Ectodermal cell (in vitro differentiated cells): ENCODE measurements at regions not wholly inside any gene's neighbourhood (a gene's known extent, or its start where the extent isn't known, plus 50 kb on each side); places are given as distances from the start of the nearest gene placed in this dataset.

Experiments
- H3K27ac ChIP-seq: 2 replicates; pipeline ENCODE4 v1.7.0; 2013; ENCODE audit warnings: mild to moderate bottlenecking, low read depth, low read length; ENCODE audit not compliant: insufficient read depth, poor library complexity, severe bottlenecking
- H3K27me3 ChIP-seq: 2 replicates; pipeline ENCODE4 v1.7.0; 2013; ENCODE audit warnings: mild to moderate bottlenecking, low read length; ENCODE audit not compliant: insufficient read depth, control insufficient read depth, poor library complexity, severe bottlenecking
- H3K36me3 ChIP-seq: one replicate; pipeline ENCODE4 v1.7.0; 2013; ENCODE audit warnings: low read length; ENCODE audit not compliant: control insufficient read depth, insufficient read depth
- H3K4me1 ChIP-seq: one replicate; pipeline ENCODE4 v1.7.0; 2013; ENCODE audit warnings: low read length; ENCODE audit not compliant: control insufficient read depth, insufficient read depth
- H3K4me3 ChIP-seq: 2 replicates; pipeline ENCODE4 v1.7.0; 2013; ENCODE audit warnings: low read depth, low read length, control low read depth; ENCODE audit not compliant: insufficient read depth
- H3K9me3 ChIP-seq: 2 replicates; pipeline ENCODE4 v1.7.0; 2013; ENCODE audit warnings: mild to moderate bottlenecking, low read length, moderate library complexity; ENCODE audit not compliant: control insufficient read depth
- WGBS, 2 experiments: methylation state at CpG; one replicate each; pipeline ENCODE4 v1.1.7; 2013; ENCODE audit warnings: missing lambda C conversion rate in 2 of 2; 5-methylcytosine and 5-hydroxymethylcytosine counted together

DNA sequence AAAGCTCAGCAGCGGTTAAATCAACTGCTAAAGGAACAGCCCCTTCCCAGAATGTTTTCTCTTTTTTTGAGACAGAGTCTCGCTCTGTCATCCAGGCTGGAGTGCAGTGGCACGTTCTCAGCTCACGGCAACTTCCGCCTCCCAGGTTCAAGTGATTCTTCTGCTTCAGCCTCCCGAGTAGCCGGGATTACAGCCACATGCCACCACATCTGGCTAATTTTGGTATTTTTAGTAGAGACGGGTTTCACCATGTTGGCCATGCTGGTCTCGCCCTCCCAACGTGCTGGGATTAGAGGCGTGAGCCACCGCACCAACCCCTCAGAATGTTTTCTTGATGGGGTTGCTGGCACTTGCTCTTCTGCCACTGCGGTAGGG is 59.8 kb upstream of the IL6 start:
- Histone ChIP-seq H3K36me3 (no peaks in the 10 kb centered on the region), H3K27ac (no peak overlapping the region), H3K27me3 (no peaks in the 10 kb centered on the region), H3K9me3 (no peaks in the 10 kb centered on the region), H3K4me3 (no peak overlapping the region), H3K4me1 (no peaks in the 10 kb centered on the region)
- WGBS, 2 experiments: 90 to 95% methylated on average over 13 of the region's 13 CpGs

DNA sequence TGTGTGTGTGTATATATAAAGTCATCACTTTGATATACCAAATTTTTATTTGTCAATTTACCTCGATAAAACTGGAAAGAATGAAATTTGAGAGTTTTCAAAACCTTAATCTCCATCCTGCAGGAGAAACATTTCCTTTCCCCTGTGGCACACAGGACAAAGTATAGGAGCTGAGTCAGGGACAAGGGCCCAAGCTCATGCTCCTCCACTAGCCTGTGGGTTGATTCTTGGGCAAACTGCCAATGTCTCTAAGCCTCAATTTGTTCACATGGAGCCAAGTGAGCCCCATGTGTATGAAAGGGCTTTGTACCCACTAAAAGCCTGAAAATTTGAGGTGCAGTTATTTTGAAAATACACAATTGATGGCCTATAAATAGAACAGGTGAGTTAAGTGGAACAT is 60.3 kb upstream of the IL6 start:
- 95 to 100% methylated on average over 1 of the region's 1 CpG for WGBS, 2 experiments
- no peak overlapping the region for H3K27ac ChIP-seq
- H3K36me3 ChIP-seq: no peaks in the 10 kb centered on the region

DNA sequence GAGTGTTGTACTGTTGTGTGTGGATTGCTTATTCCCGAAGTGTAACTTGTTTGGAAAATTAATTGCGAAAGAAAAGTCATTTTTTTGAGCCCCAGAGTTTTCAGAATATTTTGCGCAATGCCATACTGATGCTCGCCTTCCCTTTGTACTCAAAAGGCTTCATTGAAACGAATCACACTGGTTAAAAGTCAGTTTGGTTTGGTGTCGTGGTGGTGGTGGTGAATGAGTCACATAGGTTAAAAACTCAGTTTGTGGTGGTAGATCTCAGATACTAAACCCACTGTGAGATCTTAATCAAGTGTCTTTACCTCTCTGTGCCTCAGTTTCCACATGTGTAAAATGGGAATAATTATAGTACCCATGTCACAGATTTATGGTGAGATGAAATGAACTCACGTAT is 61.1 kb upstream of the IL6 start:
- H3K4me3 ChIP-seq: no peak overlapping the region
- H3K9me3 ChIP-seq: no peaks in the 10 kb centered on the region
- no peaks in the 10 kb centered on the region for H3K4me1 ChIP-seq
- WGBS, 2 experiments: 94 to 95% methylated on average over 7 of the region's 7 CpGs
- no peaks in the 10 kb centered on the region for H3K27me3 ChIP-seq
- no peak overlapping the region for H3K27ac ChIP-seq
- no peaks in the 10 kb centered on the region for H3K36me3 ChIP-seq

More for the DNA sequence above, 60.3 kb upstream of the IL6 start:
- H3K4me3 ChIP-seq: no peak overlapping the region
- H3K4me1 ChIP-seq: no peaks in the 10 kb centered on the region
- no peaks in the 10 kb centered on the region for H3K27me3 ChIP-seq
- H3K9me3 ChIP-seq: no peaks in the 10 kb centered on the region

GRCh38 chr7:22664988-22665798 is 61.8 kb upstream of the IL6 start:
- WGBS, 2 experiments: 95% methylated on average over 54 of the region's 54 CpGs
- Histone ChIP-seq H3K27me3 (no peaks in the 10 kb centered on the region), H3K27ac (no peak overlapping the region), H3K9me3 (no peaks in the 10 kb centered on the region), H3K36me3 (no peaks in the 10 kb centered on the region), H3K4me3 (no peak overlapping the region), H3K4me1 (no peaks in the 10 kb centered on the region)

DNA sequence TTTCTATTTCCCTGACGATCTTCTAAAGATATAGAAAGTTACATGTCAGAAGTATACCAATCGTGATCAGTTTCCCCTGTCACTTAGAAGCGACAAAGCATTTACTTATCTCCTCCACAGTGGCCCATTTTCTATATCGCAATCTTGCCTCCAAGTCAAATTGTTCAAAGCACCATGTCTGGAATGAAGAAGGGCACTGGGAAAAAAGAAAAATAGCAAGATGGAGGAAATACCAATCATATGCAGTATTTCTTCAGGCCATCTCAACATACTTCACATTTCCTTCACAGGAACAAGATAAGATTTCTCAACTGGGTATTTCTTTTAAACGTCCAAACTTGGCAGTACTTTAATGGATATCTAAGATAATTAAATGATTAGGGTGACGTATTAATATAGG is 63.3 kb upstream of the IL6 start:
- WGBS, 2 experiments: 94% methylated on average over 6 of the region's 6 CpGs
- Histone ChIP-seq H3K27ac (no peak overlapping the region), H3K36me3 (no peaks in the 10 kb centered on the region)

GRCh38 chr7:22663357-22663718 is 63.7 kb upstream of the IL6 start:
- H3K27me3 ChIP-seq: no peaks in the 10 kb centered on the region
- H3K4me1 ChIP-seq: no peaks in the 10 kb centered on the region
- H3K36me3 ChIP-seq: no peaks in the 10 kb centered on the region
- no peak overlapping the region for H3K4me3 ChIP-seq
- 86 to 97% methylated on average over 2 of the region's 2 CpGs for WGBS, 2 experiments
- no peak overlapping the region for H3K27ac ChIP-seq
- no peaks in the 10 kb centered on the region for H3K9me3 ChIP-seq

More for the DNA sequence above, 63.3 kb upstream of the IL6 start:
- no peaks in the 10 kb centered on the region for H3K9me3 ChIP-seq
- no peaks in the 10 kb centered on the region for H3K4me1 ChIP-seq
- H3K4me3 ChIP-seq: no peak overlapping the region
- no peaks in the 10 kb centered on the region for H3K27me3 ChIP-seq

GRCh38 chr7:22662556-22663356 is 64.2 kb upstream of the IL6 start:
- no peak overlapping the region for H3K4me3 ChIP-seq
- H3K36me3 ChIP-seq: no peaks in the 10 kb centered on the region
- H3K9me3 ChIP-seq: no peaks in the 10 kb centered on the region
- H3K27me3 ChIP-seq: no peaks in the 10 kb centered on the region
- H3K27ac ChIP-seq: no peak overlapping the region
- WGBS, 2 experiments: 75 to 84% methylated on average over 1 to 3 of the region's 3 CpGs
- no peaks in the 10 kb centered on the region for H3K4me1 ChIP-seq

DNA sequence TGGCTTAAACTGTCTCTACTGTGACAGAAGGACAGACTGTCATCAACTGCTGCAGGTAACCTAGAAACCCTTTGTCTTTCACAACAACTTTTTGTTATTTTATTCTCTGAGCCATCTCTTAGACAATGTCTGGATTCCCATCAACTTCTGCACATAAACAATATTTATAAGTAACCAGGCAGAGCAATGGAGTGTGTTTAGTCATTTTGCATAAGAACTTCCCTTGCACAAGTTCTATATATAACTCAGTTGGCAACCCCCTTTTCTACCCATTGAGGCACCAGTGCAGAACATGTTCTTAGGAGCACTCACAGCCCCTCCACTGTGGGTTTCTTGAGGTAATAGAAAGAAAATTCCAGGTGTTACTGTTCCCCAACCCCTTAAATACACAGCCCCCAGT is 65.0 kb upstream of the IL6 start:
- no peak overlapping the region for H3K27ac ChIP-seq
- no peaks in the 10 kb centered on the region for H3K27me3 ChIP-seq
- H3K4me1 ChIP-seq: no peaks in the 10 kb centered on the region
- H3K36me3 ChIP-seq: no peaks in the 10 kb centered on the region
- no peak overlapping the region for H3K4me3 ChIP-seq
- no peaks in the 10 kb centered on the region for H3K9me3 ChIP-seq

- Histone ChIP-seq H3K9me3 (no peaks in the 10 kb centered on the region), H3K27me3 (no peaks in the 10 kb centered on the region), H3K4me1 (no peaks in the 10 kb centered on the region), H3K36me3 (no peaks in the 10 kb centered on the region), H3K4me3 (no peak overlapping the region), H3K27ac (no peak overlapping the region)
- WGBS, 2 experiments: 81 to 90% methylated on average over 3 of the region's 3 CpGs
Observed at GRCh38 chr7:22660732-22661131, 66.3 kb upstream of the IL6 start.

GRCh38 chr7:22660293-22660692 is 66.7 kb upstream of the IL6 start:
- Histone ChIP-seq H3K27me3 (no peaks in the 10 kb centered on the region), H3K4me1 (no peaks in the 10 kb centered on the region), H3K9me3 (no peaks in the 10 kb centered on the region), H3K27ac (no peak overlapping the region), H3K4me3 (no peak overlapping the region), H3K36me3 (no peaks in the 10 kb centered on the region)
- 93 to 100% methylated on average over 1 of the region's 1 CpG for WGBS, 2 experiments
